Activated CD4-positive, alpha-beta memory T cell treated with anti-CD3 and anti-CD28 coated beads for 36 hours (primary cell): ENCODE measurements at regions not wholly inside any gene's neighbourhood (a gene's known extent, or its start where the extent isn't known, plus 50 kb on each side); places are given as distances from the start of the nearest gene placed in this dataset.

Experiments
- CTCF ChIA-PET: fragments of 350-600 bp; sonication (Branson Sonifier 250); formaldehyde crosslinking; loops from one replicate; lab custom pipeline; 2021; ENCODE audit warnings: antibody characterized with exemption, inconsistent platforms; lab: Charles Lee
- POLR2A ChIA-PET: fragments of 350-600 bp; sonication (Branson Sonifier 250); formaldehyde crosslinking; loops from one replicate; lab custom pipeline; 2021; ENCODE audit warnings: antibody characterized with exemption; lab: Charles Lee
- DNase-seq: peaks from one replicate; pipeline ENCODE4 v3.0.0-alpha.2; 2020
- H3K27ac Mint-ChIP-seq: one replicate; pipeline ENCODE4 v1.8.0; 2021; ENCODE audit warnings: mixed read lengths
- H3K27me3 Mint-ChIP-seq: one replicate; pipeline ENCODE4 v1.8.0; 2021; ENCODE audit warnings: mixed read lengths
- H3K36me3 Mint-ChIP-seq: one replicate; pipeline ENCODE4 v1.8.0; 2021; ENCODE audit warnings: mixed read lengths
- H3K4me1 Mint-ChIP-seq: one replicate; pipeline ENCODE4 v1.8.0; 2021; ENCODE audit warnings: low read depth, mixed read lengths
- H3K4me3 Mint-ChIP-seq: one replicate; pipeline ENCODE4 v1.8.0; 2021; ENCODE audit warnings: mild to moderate bottlenecking, mixed read lengths
- H3K9me3 Mint-ChIP-seq: one replicate; pipeline ENCODE4 v1.8.0; 2021; ENCODE audit warnings: mixed read lengths
- intact Hi-C: fragments of 100-400 bp; cut with micrococcal nuclease; formaldehyde crosslinking; loops from one replicate; pipeline ENCODE4 v1.15.1; 2023

DNA sequence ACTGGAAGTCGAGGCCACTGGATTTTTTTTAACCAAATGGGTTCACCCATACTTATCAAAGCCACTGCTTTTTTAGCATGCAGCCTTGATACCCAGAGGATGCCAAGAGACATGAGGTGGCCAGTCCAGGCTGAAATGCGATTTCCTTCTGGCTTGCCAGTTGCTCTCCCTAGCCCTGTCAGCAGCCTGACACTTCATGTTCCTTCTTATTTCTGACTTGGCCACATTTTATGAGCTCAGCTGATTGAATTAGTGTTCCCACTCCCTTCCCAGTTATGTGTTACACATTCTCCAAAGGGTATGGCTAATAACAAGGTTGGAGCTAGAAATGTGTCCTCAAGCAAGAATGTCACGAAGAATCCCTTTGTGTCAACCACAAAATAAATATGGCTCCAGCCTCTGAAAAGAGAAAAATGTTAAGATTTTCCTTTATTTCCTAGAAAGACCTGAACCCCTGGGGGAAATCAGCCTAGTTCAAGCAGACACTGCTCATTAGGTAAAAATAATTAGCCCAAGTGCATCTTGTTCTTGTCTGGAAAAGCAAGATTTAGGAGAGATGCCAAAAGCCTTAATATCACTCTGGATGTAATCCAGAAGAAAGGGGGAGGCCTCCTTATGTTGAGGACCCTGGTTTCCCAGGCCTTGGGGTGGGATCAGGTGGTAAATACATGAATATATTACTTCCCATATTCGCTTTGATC is 121.7 kb upstream of the TACR1 start:
- Mint-ChIP-seq H3K4me1 (no peaks in the 10 kb centered on the region), H3K27ac (no peak overlapping the region), H3K9me3 (no peaks in the 10 kb centered on the region), H3K4me3 (no peak overlapping the region), H3K36me3 (no peaks in the 10 kb centered on the region), H3K27me3 (peaks cover 4% of the 10 kb centered on the region)
- ChIA-PET POLR2A (no interaction called here), CTCF (interaction anchor here (0.6 kb wide), 1 partner anchor 244 kb away, joined by 3 read pairs; no protein-coding TSS in a partner anchor)
- no peak for DNase-seq
- intact Hi-C loops, result no loop called here

DNA sequence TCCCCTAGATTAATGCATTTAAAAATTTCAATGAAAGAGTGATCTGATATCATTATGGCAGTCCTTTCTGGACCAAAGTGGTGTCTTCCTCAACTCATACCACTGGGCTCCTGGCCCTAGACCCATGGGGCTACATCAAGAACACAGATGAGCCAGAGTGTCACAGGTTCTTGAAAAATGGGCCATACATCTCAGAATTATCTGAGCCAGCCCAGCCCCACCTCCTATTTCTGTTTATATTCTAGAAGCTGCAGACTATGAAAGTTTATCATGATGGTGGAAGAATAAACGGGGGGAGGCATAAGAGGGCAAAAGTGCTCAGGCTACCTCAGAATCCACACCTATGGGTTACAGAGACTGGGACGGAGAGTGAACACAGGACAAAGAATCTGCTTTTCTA is 120.6 kb upstream of the TACR1 start:
- H3K9me3 Mint-ChIP-seq, result no peaks in the 10 kb centered on the region
- H3K27me3 Mint-ChIP-seq, result no peaks in the 10 kb centered on the region
- no peaks in the 10 kb centered on the region for H3K4me1 Mint-ChIP-seq
- no peak overlapping the region for H3K4me3 Mint-ChIP-seq
- ChIA-PET POLR2A (no interaction called here), CTCF (no interaction called here)
- intact Hi-C loops, result no loop called here
- DNase-seq, result no peak
- no peaks in the 10 kb centered on the region for H3K36me3 Mint-ChIP-seq
- H3K27ac Mint-ChIP-seq, result no peak overlapping the region

DNA sequence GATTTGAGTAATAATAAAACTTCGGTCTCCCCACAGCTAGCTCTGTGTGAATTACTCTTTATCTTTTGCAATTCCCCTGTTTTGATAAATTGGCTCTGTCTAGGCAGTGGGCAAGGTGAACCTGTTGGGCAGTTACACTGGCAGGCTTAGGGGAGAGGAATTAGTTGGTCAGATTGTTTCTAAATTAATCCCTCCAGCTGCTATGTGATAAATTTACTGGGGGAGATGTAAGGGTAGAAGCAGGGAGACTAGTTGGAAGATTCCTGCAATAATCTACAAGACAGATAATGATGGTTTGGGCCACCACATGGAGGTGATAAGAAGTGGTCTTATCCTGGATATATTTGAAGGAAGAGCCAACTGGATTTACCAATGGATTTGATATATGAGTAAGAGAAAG is 118.5 kb upstream of the TACR1 start:
- Mint-ChIP-seq H3K36me3 (no peaks in the 10 kb centered on the region), H3K4me1 (no peaks in the 10 kb centered on the region), H3K27ac (no peak overlapping the region), H3K27me3 (no peaks in the 10 kb centered on the region), H3K4me3 (no peak overlapping the region), H3K9me3 (no peaks in the 10 kb centered on the region)
- DNase-seq, result no peak
- intact Hi-C loops, result no loop called here
- ChIA-PET POLR2A (no interaction called here), CTCF (no interaction called here)

DNA sequence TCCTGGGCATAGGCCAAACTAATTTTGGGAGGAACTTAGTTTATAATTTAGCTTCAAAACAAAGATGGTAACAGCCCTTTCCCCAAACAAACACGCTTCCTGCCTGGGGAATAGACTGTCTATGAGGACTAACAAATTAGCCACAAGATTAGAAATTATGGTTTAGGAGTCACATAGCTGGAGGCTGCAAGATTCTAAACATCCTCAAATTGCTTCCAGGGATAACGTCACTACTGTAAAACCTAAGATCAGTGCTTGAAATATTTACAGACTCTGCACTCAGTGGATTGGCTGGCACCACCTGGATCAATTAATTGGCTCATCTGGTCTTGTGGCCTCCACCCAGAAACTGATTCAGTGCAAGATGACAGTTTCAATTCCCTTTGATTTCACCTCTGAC is 118.0 kb upstream of the TACR1 start:
- no peaks in the 10 kb centered on the region for H3K4me1 Mint-ChIP-seq
- CTCF ChIA-PET, result no interaction called here
- intact Hi-C loops, result no loop called here
- no peak overlapping the region for H3K4me3 Mint-ChIP-seq
- no peaks in the 10 kb centered on the region for H3K9me3 Mint-ChIP-seq
- no peaks in the 10 kb centered on the region for H3K36me3 Mint-ChIP-seq
- H3K27ac Mint-ChIP-seq, result no peak overlapping the region
- H3K27me3 Mint-ChIP-seq, result peaks cover under 1% of the 10 kb centered on the region
- no peak for DNase-seq
- POLR2A ChIA-PET, result no interaction called here

DNA sequence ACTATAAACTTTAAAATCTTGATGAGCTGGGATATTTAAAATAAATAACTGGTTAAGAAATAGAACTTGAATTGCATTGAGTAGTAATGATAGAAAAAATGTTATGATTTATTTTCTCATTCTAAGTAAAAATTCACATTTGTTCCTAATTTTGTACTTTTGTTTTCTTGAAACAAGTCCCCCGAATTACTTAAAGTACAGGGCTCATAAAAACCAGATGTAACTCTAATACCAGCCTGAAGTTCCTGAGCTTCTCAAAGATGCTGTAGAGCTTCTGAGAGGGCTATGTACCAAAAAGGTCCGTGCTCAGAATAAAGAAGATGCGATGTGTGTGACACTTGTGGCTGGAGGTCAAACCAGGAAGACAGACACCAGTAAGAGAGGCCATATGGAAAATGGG is 116.1 kb upstream of the TACR1 start:
- Mint-ChIP-seq H3K36me3 (no peaks in the 10 kb centered on the region), H3K4me3 (no peak overlapping the region), H3K27me3 (peaks cover 3% of the 10 kb centered on the region), H3K9me3 (no peaks in the 10 kb centered on the region), H3K27ac (no peak overlapping the region), H3K4me1 (no peaks in the 10 kb centered on the region)
- ChIA-PET CTCF (interaction anchor here (1.1 kb wide), 1 partner anchor 10 kb away, joined by 3 read pairs; no protein-coding TSS in a partner anchor), POLR2A (no interaction called here)
- intact Hi-C loops, result no loop called here
- no peak for DNase-seq

DNA sequence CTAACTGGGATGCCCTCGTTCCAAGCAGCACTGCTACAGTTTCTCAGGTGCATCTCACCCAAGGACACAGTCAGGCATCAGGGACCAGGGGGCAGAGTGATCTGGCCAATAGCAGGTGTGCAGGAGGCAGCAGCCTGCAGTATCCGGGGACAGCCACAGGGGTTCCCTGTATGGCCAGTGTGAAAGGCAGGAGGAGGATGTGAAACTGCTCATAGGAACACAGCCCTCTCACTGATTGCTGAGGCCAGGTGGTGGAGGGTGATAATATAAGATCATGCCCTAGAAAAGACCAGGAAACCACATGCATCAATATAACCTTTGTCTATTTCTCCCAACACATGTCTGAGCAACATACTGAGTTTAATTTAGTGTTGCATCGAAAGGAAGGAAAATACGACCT is 112.7 kb upstream of the TACR1 start:
- intact Hi-C loops, result no loop called here
- POLR2A ChIA-PET, result no interaction called here

DNA sequence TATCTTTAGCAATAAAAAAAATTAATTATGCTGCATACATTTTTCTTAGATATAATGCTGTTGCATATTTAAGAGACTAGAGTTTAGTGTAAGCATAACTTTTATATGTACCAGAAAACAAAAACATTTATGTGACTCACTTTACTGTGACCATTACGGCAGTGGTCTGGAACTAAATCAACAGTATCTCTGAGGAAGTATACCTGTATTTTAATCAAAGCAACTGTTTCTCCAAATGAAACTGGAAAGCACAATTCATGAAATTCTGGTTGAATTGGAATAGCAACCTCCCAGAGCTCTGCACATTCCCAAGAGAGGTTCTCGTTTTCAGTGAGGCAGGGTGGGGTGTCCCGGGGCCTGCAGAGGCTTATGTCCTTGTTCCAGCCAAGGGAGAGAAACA is 112.2 kb upstream of the TACR1 start:
- peaks cover 3% of the 10 kb centered on the region for H3K27me3 Mint-ChIP-seq
- DNase-seq, result no peak
- H3K36me3 Mint-ChIP-seq, result no peaks in the 10 kb centered on the region
- ChIA-PET POLR2A (no interaction called here), CTCF (no interaction called here)
- H3K4me1 Mint-ChIP-seq, result no peaks in the 10 kb centered on the region
- H3K4me3 Mint-ChIP-seq, result no peak overlapping the region
- no peaks in the 10 kb centered on the region for H3K9me3 Mint-ChIP-seq
- intact Hi-C loops, result no loop called here
- no peak overlapping the region for H3K27ac Mint-ChIP-seq

More for the DNA sequence above, 112.7 kb upstream of the TACR1 start:
- Mint-ChIP-seq H3K36me3 (no peaks in the 10 kb centered on the region), H3K9me3 (no peaks in the 10 kb centered on the region), H3K27me3 (peaks cover 3% of the 10 kb centered on the region), H3K27ac (no peak overlapping the region), H3K4me1 (no peaks in the 10 kb centered on the region), H3K4me3 (no peak overlapping the region)
- CTCF ChIA-PET, result no interaction called here
- no peak for DNase-seq

DNA sequence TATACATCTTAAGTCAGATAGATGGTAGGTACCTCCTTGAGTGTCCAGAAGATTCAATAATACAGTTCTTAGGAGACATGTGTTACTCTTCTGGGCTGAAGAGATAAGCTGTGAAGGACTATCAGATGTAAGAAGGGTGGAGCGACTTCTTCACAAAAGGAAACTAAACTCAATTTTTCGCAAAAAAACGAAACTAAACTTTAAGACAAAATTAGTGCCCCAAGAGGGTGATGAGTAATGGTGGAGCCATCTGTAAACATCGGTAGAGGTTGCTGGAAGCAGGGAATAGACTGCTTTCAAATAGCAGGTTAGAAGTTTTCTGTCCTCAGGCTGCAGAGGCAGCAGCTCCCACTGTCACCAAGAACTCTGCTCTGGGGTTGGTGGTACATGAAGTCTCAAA is 111.6 kb upstream of the TACR1 start:
- no peaks in the 10 kb centered on the region for H3K36me3 Mint-ChIP-seq
- DNase-seq, result no peak
- ChIA-PET POLR2A (no interaction called here), CTCF (no interaction called here)
- intact Hi-C loops, result no loop called here
- H3K4me3 Mint-ChIP-seq, result no peak overlapping the region
- H3K4me1 Mint-ChIP-seq, result no peaks in the 10 kb centered on the region
- H3K9me3 Mint-ChIP-seq, result no peaks in the 10 kb centered on the region
- H3K27me3 Mint-ChIP-seq, result peaks cover 3% of the 10 kb centered on the region
- no peak overlapping the region for H3K27ac Mint-ChIP-seq

DNA sequence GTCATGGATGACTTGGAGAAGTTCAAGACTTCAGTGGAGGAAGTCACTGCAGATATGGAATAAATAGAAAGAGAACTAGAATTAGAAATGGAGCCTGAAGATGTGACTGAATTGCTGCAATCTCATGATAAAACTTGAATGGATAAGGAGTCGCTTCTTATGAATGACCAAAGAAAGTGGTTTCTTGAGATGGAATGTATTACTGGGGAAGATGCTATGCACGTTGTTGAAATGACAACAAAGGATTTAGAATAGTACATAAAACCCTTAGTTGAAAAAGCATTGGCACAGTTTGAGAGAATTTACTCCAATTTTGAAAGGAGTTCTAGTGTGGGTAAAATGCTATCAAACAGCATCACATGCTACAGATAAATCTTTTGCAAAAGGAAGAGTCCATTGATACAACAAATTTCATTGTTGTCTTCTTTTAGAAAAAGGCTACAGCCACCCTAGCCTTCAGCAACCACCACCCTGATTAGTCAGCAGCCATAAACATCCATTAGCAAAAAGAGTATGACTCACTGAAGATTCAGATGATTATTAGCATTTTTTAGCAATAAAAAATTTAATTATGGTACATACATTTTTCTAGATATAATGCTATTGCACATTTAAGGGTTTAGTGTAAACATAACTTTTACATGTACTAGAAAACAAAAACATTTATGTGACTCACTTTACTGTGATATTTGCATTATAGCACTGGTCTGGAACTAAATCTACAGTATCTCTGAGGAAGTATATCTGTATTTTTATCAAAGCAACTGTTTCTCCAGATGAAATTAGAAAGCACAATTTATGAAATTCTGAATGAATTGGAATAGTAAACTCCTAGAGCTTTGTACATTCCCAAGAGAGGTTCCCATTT is 110.5 kb upstream of the TACR1 start:
- Mint-ChIP-seq H3K4me3 (no peak overlapping the region), H3K4me1 (no peaks in the 10 kb centered on the region), H3K27me3 (peaks cover 3% of the 10 kb centered on the region), H3K36me3 (no peaks in the 10 kb centered on the region), H3K27ac (no peak overlapping the region), H3K9me3 (no peaks in the 10 kb centered on the region)
- intact Hi-C loops, result no loop called here
- ChIA-PET POLR2A (no interaction called here), CTCF (no interaction called here)
- DNase-seq, result no peak

DNA sequence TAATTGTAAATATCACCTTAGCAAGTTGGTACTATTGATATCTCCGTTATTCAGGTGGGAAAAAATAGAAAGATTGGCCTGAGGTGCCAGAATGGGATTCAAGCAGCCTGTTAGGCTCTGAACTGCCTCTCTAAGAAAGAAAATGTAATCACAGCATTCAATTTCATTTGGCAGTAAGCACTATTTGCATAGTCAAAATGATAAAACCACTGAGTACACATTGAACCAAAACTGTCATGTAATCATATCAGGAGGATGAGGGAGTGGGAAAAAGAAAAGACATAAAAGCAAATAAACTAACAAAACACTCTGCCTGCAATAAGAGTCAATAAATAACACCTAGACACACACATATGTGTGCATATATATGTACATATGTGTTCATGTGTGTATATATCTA is 103.9 kb upstream of the TACR1 start:
- Mint-ChIP-seq H3K4me3 (no peak overlapping the region), H3K36me3 (no peaks in the 10 kb centered on the region), H3K27me3 (no peaks in the 10 kb centered on the region), H3K9me3 (peaks cover 5% of the 10 kb centered on the region), H3K4me1 (no peaks in the 10 kb centered on the region), H3K27ac (no peak overlapping the region)
- ChIA-PET CTCF (no interaction called here), POLR2A (no interaction called here)
- no peak for DNase-seq
- intact Hi-C loops, result no loop called here

DNA sequence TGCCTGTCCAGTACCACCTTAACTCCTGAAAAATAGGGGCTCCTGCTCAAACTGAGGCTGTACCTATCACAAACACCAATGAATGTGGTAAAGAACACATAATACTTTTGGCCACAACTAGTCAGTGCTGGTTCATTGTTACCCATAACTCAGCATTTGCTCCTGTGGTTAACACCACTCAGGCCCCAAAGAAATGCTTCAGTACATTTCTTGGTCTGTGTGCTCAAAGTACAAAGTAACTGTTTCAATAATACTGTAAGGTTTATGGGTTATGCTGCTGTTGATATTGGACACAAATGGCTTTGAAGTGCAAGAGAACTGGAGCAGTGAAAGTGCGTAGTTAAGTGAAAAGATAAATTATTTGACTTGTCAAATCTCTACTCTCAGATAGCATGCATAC is 95.0 kb upstream of the TACR1 start:
- Mint-ChIP-seq H3K9me3 (no peaks in the 10 kb centered on the region), H3K27me3 (peaks cover 1% of the 10 kb centered on the region), H3K27ac (no peak overlapping the region), H3K4me3 (no peak overlapping the region), H3K36me3 (no peaks in the 10 kb centered on the region), H3K4me1 (no peaks in the 10 kb centered on the region)
- ChIA-PET POLR2A (no interaction called here), CTCF (no interaction called here)
- no peak for DNase-seq
- intact Hi-C loops, result no loop called here

DNA sequence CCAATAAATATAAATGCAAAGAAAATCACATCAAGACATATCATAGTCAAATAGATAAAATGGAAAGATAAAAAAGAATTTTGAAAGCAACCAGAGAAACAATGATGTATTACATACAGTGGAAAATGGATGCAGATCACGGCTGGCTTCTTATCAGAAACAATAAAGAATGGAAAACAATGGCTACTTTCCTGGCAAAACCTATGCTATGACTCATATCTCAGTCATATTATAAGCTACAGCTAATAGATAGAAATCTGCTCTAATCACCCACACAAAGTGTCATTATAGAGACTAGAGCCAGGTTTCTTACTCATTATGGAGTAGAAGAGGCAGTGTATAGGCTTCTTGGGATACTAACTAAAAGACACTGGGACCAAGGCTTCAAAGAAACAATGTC is 93.5 kb upstream of the TACR1 start:
- no peak for DNase-seq
- intact Hi-C loops, result no loop called here
- no peaks in the 10 kb centered on the region for H3K4me1 Mint-ChIP-seq
- POLR2A ChIA-PET, result no interaction called here
- no peaks in the 10 kb centered on the region for H3K9me3 Mint-ChIP-seq
- CTCF ChIA-PET, result no interaction called here
- no peak overlapping the region for H3K27ac Mint-ChIP-seq
- no peak overlapping the region for H3K4me3 Mint-ChIP-seq
- H3K27me3 Mint-ChIP-seq, result peaks cover 3% of the 10 kb centered on the region
- no peaks in the 10 kb centered on the region for H3K36me3 Mint-ChIP-seq
